Fibroblast of the aortic adventitia (primary cell): ENCODE measurements at regions not wholly inside any gene's neighbourhood (a gene's known extent, or its start where the extent isn't known, plus 50 kb on each side); places are given as distances from the start of the nearest gene placed in this dataset.

Experiments
- DNase-seq: peaks from one replicate; pipeline ENCODE4 v3.0.0-alpha.2; 2010; ENCODE audit warnings: low read depth
- H3K4me3 ChIP-seq: 2 replicates; pipeline ENCODE4 v1.5.1; 2011; ENCODE audit warnings: low read depth, mild to moderate bottlenecking, control low read depth, low read length, moderate library complexity
- CTCF ChIP-seq: IDR thresholded peaks from 2 replicates; pipeline ENCODE4 v1.5.1; 2011; ENCODE audit warnings: mild to moderate bottlenecking, low read length, control low read depth, inconsistent platforms; ENCODE audit not compliant: insufficient read depth

- no peak for DNase-seq
- H3K4me3 ChIP-seq: no peak overlapping the region
- no peak for TF ChIP-seq CTCF
Observed at GRCh38 chr7:68336594-68336993, 1261.7 kb upstream of the AUTS2 start.

GRCh38 chr7:68348401-68348800 lies 1249.9 kb upstream of the AUTS2 start:
- DNase-seq: no peak
- no peak overlapping the region for H3K4me3 ChIP-seq
- no peak for TF ChIP-seq CTCF

- no peak for DNase-seq
- H3K4me3 ChIP-seq: no peak overlapping the region
- TF ChIP-seq CTCF: no peak
Observed at GRCh38 chr7:68362745-68363518, 1235.3 kb upstream of the AUTS2 start.

GRCh38 chr7:68364886-68365625 lies 1233.2 kb upstream of the AUTS2 start:
- DNase-seq: no peak
- no peak for TF ChIP-seq CTCF
- no peak overlapping the region for H3K4me3 ChIP-seq

- DNase-seq: no peak
- no peak overlapping the region for H3K4me3 ChIP-seq
- TF ChIP-seq CTCF: no peak
Observed at GRCh38 chr7:68371985-68372384, 1226.3 kb upstream of the AUTS2 start.

GRCh38 chr7:68376131-68376661 lies 1222.1 kb upstream of the AUTS2 start:
- H3K4me3 ChIP-seq: no peak overlapping the region
- no peak for DNase-seq
- no peak for TF ChIP-seq CTCF
